MM.1S (cell line): ENCODE measurements at regions not wholly inside any gene's neighbourhood (a gene's known extent, or its start where the extent isn't known, plus 50 kb on each side); places are given as distances from the start of the nearest gene placed in this dataset.

Source experiments
- CTCF ChIP-seq: fragments of 300-600 bp; sonication (generic); IDR thresholded peaks from 2 replicates; pipeline ENCODE4 v1.5.1; 2016; ENCODE audit warnings: antibody characterized with exemption, low read length, mixed read lengths
- EZH2phosphoT487 ChIP-seq: fragments of 300-600 bp; sonication (generic); IDR thresholded peaks from 2 replicates; pipeline ENCODE4 v1.6.1; 2018; ENCODE audit warnings: antibody characterized with exemption, low read length

- TF ChIP-seq CTCF (no peak), EZH2phosphoT487 (no peak)
These were observed 451.5 kb upstream of the SPTLC3 start for GRCh38 chr20:12557224-12557623.
